ENCODE measurements at regions not wholly inside any gene's neighbourhood (a gene's known extent, or its start where the extent isn't known, plus 50 kb on each side); places are given as distances from the start of the nearest gene placed in this dataset.

- Histone ChIP-seq H3K4me3 (ENCODE audit: low read depth in 1 of 3, low read length in 3 of 3) (no peak overlapping the region), H3K9me3 (ENCODE audit: control insufficient read depth in 4 of 4, low read length in 3 of 4) (no peaks in the 10 kb centered on the region), H3K27me3 (ENCODE audit: control insufficient read depth in 4 of 4, insufficient read depth in 4 of 4, low read length in 3 of 4) (no peaks in the 10 kb centered on the region), H3K9ac (ENCODE audit: low read depth in 1 of 2, low read length in 2 of 2) (no peak overlapping the region), H3K27ac (ENCODE audit: low read depth in 1 of 2, low read length in 2 of 2) (no peak overlapping the region), H3K36me3 (ENCODE audit: control insufficient read depth in 4 of 4, insufficient read depth in 3 of 4, low read depth in 1 of 4, low read length in 3 of 4) (no peaks in the 10 kb centered on the region), H3K4me1 (ENCODE audit: control insufficient read depth in 4 of 4, insufficient read depth in 4 of 4, low read length in 3 of 4) (no peaks in the 10 kb centered on the region)
- whole genome bisulfite sequencing: 84% methylated on average over 7 of the region's 7 CpGs
- DNase-seq (ENCODE audit: low spot score): no peak
- TF ChIP-seq ATF3 (IDR thresholded peaks at IDR 0.05) (no peak), NR2F2 (IDR thresholded peaks at IDR 0.05) (no peak), FOXA1 (IDR thresholded peaks at IDR 0.05) (no peak), RAD21 (IDR thresholded peaks at IDR 0.05) (no peak), ZBTB33 (IDR thresholded peaks at IDR 0.05) (no peak)
These were observed 2034.0 kb downstream of the OLFM4 start for GRCh38 chr13:55062662-55063061.

- Histone ChIP-seq H3K9ac (ENCODE audit: low read depth in 1 of 2, low read length in 2 of 2) (no peak overlapping the region), H3K27ac (ENCODE audit: low read depth in 1 of 2, low read length in 2 of 2) (no peak overlapping the region), H3K27me3 (ENCODE audit: control insufficient read depth in 4 of 4, insufficient read depth in 4 of 4, low read length in 3 of 4) (no peaks in the 10 kb centered on the region), H3K36me3 (ENCODE audit: control insufficient read depth in 4 of 4, insufficient read depth in 3 of 4, low read depth in 1 of 4, low read length in 3 of 4) (no peaks in the 10 kb centered on the region), H3K4me3 (ENCODE audit: low read depth in 1 of 3, low read length in 3 of 3) (no peak overlapping the region), H3K4me1 (ENCODE audit: control insufficient read depth in 4 of 4, insufficient read depth in 4 of 4, low read length in 3 of 4) (no peaks in the 10 kb centered on the region), H3K9me3 (ENCODE audit: control insufficient read depth in 4 of 4, low read length in 3 of 4) (no peaks in the 10 kb centered on the region)
- no peak for DNase-seq (ENCODE audit: low spot score)
- TF ChIP-seq REST (IDR thresholded peaks at IDR 0.05) (no peak), CTCF (IDR thresholded peaks at IDR 0.05; ENCODE audit: low read depth, low read length, missing input control) (no peak), RAD21 (IDR thresholded peaks at IDR 0.05) (no peak), GABPA (IDR thresholded peaks at IDR 0.05 in 1 of 2, conservative IDR thresholded peaks at IDR 0.05 in 1 of 2) (no peak), HNF4G (IDR thresholded peaks at IDR 0.05) (no peak), ATF3 (IDR thresholded peaks at IDR 0.05) (no peak), HNF4A (conservative IDR thresholded peaks at IDR 0.05) (no peak), FOXA2 (IDR thresholded peaks at IDR 0.05) (no peak), ZBTB33 (IDR thresholded peaks at IDR 0.05) (no peak), EGR1 (IDR thresholded peaks at IDR 0.05; ENCODE audit: low read depth in 2 of 2) (no peak)
- WGBS: 78% methylated on average over 1 of the region's 1 CpG
These were observed 2039.3 kb downstream of the OLFM4 start for GRCh38 chr13:55067946-55068345.
